Muscle layer of colon (tissue), 2 donors: ENCODE measurements at regions not wholly inside any gene's neighbourhood (a gene's known extent, or its start where the extent isn't known, plus 50 kb on each side); places are given as distances from the start of the nearest gene placed in this dataset.

Experiments
- H3K27ac ChIP-seq: one replicate; pipeline ENCODE4 v1.7.0; 2013; ENCODE audit warnings: low read depth, mild to moderate bottlenecking, low read length, moderate library complexity
- H3K27me3 ChIP-seq, 2 donors: one replicate each; pipeline ENCODE4 v1.7.0; 2013; ENCODE audit warnings: low read length in 2 of 2, mild to moderate bottlenecking in 2 of 2; ENCODE audit not compliant: insufficient read depth in 2 of 2, control insufficient read depth in 1 of 2
- H3K36me3 ChIP-seq: one replicate; pipeline ENCODE4 v1.7.0; 2013; ENCODE audit warnings: mild to moderate bottlenecking, low read length; ENCODE audit not compliant: insufficient read depth
- H3K4me1 ChIP-seq: one replicate; pipeline ENCODE4 v1.7.0; 2013; ENCODE audit warnings: mild to moderate bottlenecking, low read length; ENCODE audit not compliant: insufficient read depth
- H3K4me3 ChIP-seq, 2 donors: one replicate each; pipeline ENCODE4 v1.7.0; 2013; ENCODE audit warnings: low read length in 2 of 2, low read depth in 1 of 2, mild to moderate bottlenecking in 1 of 2, moderate library complexity in 1 of 2
- H3K9ac ChIP-seq: one replicate; pipeline ENCODE4 v1.7.0; 2013; ENCODE audit warnings: low read length
- H3K9me3 ChIP-seq: one replicate; pipeline ENCODE4 v1.7.0; 2013; ENCODE audit warnings: mild to moderate bottlenecking, low read length
- donor health status: abdominal sarcoma.
- donor health status: Adenocarcinoma of cecum.

GRCh38 chr6:1088492-1089001 is 223.4 kb upstream of the FOXQ1 start:
- no peak overlapping the region for H3K4me3 ChIP-seq
- H3K4me1 ChIP-seq: no peaks in the 10 kb centered on the region
- H3K27ac ChIP-seq: no peak overlapping the region
- H3K9ac ChIP-seq: no peak overlapping the region
- no peaks in the 10 kb centered on the region for H3K9me3 ChIP-seq
- no peaks in the 10 kb centered on the region for H3K27me3 ChIP-seq
- H3K36me3 ChIP-seq: no peaks in the 10 kb centered on the region

GRCh38 chr6:1087154-1087843 is 224.6 kb upstream of the FOXQ1 start:
- Histone ChIP-seq H3K27ac (no peak overlapping the region), H3K4me3 (no peak overlapping the region), H3K9me3 (no peaks in the 10 kb centered on the region), H3K27me3 (no peaks in the 10 kb centered on the region), H3K4me1 (no peaks in the 10 kb centered on the region), H3K36me3 (no peaks in the 10 kb centered on the region), H3K9ac (no peak overlapping the region)

GRCh38 chr6:1086446-1087153 is 225.3 kb upstream of the FOXQ1 start:
- Histone ChIP-seq H3K9me3 (no peaks in the 10 kb centered on the region), H3K36me3 (no peaks in the 10 kb centered on the region), H3K27me3 (no peaks in the 10 kb centered on the region), H3K4me1 (no peaks in the 10 kb centered on the region), H3K27ac (no peak overlapping the region), H3K9ac (no peak overlapping the region), H3K4me3 (no peak overlapping the region)

- Histone ChIP-seq H3K27me3 (no peaks in the 10 kb centered on the region), H3K4me1 (no peaks in the 10 kb centered on the region), H3K9ac (no peak overlapping the region), H3K36me3 (no peaks in the 10 kb centered on the region), H3K4me3 (no peak overlapping the region), H3K27ac (no peak overlapping the region), H3K9me3 (no peaks in the 10 kb centered on the region)
Measured at GRCh38 chr6:1082285-1082935, 229.5 kb upstream of the FOXQ1 start.

GRCh38 chr6:1081551-1082284 is 230.2 kb upstream of the FOXQ1 start:
- H3K36me3 ChIP-seq: no peaks in the 10 kb centered on the region
- H3K4me3 ChIP-seq: no peak overlapping the region
- no peaks in the 10 kb centered on the region for H3K4me1 ChIP-seq
- H3K27me3 ChIP-seq: no peaks in the 10 kb centered on the region
- H3K27ac ChIP-seq: no peak overlapping the region
- no peaks in the 10 kb centered on the region for H3K9me3 ChIP-seq
- H3K9ac ChIP-seq: no peak overlapping the region

- H3K27ac ChIP-seq: no peak overlapping the region
- no peak overlapping the region for H3K4me3 ChIP-seq
- H3K9ac ChIP-seq: no peak overlapping the region
Measured at GRCh38 chr6:1080453-1081337, 231.2 kb upstream of the FOXQ1 start.

GRCh38 chr6:1079525-1079924 is 232.4 kb upstream of the FOXQ1 start:
- Histone ChIP-seq H3K4me1 (no peaks in the 10 kb centered on the region), H3K9ac (no peak overlapping the region)

More at GRCh38 chr6:1080453-1081337, 231.2 kb upstream of the FOXQ1 start:
- Histone ChIP-seq H3K9me3 (no peaks in the 10 kb centered on the region), H3K4me1 (no peaks in the 10 kb centered on the region), H3K36me3 (no peaks in the 10 kb centered on the region), H3K27me3 (no peaks in the 10 kb centered on the region)

GRCh38 chr6:1077478-1078416 is 234.2 kb upstream of the FOXQ1 start:
- Histone ChIP-seq H3K4me3 (no peak overlapping the region), H3K9me3 (no peaks in the 10 kb centered on the region), H3K9ac (no peak overlapping the region), H3K36me3 (no peaks in the 10 kb centered on the region), H3K27ac (no peak overlapping the region), H3K4me1 (no peaks in the 10 kb centered on the region), H3K27me3 (no peaks in the 10 kb centered on the region)

More at GRCh38 chr6:1079525-1079924, 232.4 kb upstream of the FOXQ1 start:
- no peaks in the 10 kb centered on the region for H3K9me3 ChIP-seq
- H3K27ac ChIP-seq: no peak overlapping the region
- no peaks in the 10 kb centered on the region for H3K27me3 ChIP-seq
- no peaks in the 10 kb centered on the region for H3K36me3 ChIP-seq
- no peak overlapping the region for H3K4me3 ChIP-seq

GRCh38 chr6:1076531-1077459 is 235.1 kb upstream of the FOXQ1 start:
- H3K4me3 ChIP-seq: no peak overlapping the region
- H3K4me1 ChIP-seq: no peaks in the 10 kb centered on the region
- no peaks in the 10 kb centered on the region for H3K9me3 ChIP-seq
- no peak overlapping the region for H3K9ac ChIP-seq
- H3K36me3 ChIP-seq: no peaks in the 10 kb centered on the region
- no peaks in the 10 kb centered on the region for H3K27me3 ChIP-seq
- no peak overlapping the region for H3K27ac ChIP-seq
